IPS-18a (cell line): ENCODE measurements at regions not wholly inside any gene's neighbourhood (a gene's known extent, or its start where the extent isn't known, plus 50 kb on each side); places are given as distances from the start of the nearest gene placed in this dataset.
"Not testable (repeated sequence)": the region's sequence is repeated elsewhere in the genome, so short reads cannot be mapped to it uniquely, and the experiment has no call there.

Experiments used
- H3K27ac ChIP-seq: one replicate; pipeline ENCODE4 v1.5.1; 2013; ENCODE audit warnings: low read length
- H3K27me3 ChIP-seq: one replicate; pipeline ENCODE4 v1.6.1; 2013; ENCODE audit warnings: mild to moderate bottlenecking, low read length; ENCODE audit not compliant: control insufficient read depth, insufficient read depth
- H3K36me3 ChIP-seq: one replicate; pipeline ENCODE4 v1.6.1; 2013; ENCODE audit warnings: low read depth, low read length; ENCODE audit not compliant: control insufficient read depth
- H3K4me1 ChIP-seq: one replicate; pipeline ENCODE4 v1.6.1; 2013; ENCODE audit warnings: low read depth, low read length; ENCODE audit not compliant: control insufficient read depth
- H3K4me3 ChIP-seq: one replicate; pipeline ENCODE4 v1.5.1; 2013; ENCODE audit warnings: low read length
- H3K9ac ChIP-seq: one replicate; pipeline ENCODE4 v1.6.1; 2013; ENCODE audit warnings: mild to moderate bottlenecking, low read length, moderate library complexity
- H3K9me3 ChIP-seq: one replicate; pipeline ENCODE4 v1.6.1; 2013; ENCODE audit warnings: low read depth, low read length; ENCODE audit not compliant: control insufficient read depth

DNA sequence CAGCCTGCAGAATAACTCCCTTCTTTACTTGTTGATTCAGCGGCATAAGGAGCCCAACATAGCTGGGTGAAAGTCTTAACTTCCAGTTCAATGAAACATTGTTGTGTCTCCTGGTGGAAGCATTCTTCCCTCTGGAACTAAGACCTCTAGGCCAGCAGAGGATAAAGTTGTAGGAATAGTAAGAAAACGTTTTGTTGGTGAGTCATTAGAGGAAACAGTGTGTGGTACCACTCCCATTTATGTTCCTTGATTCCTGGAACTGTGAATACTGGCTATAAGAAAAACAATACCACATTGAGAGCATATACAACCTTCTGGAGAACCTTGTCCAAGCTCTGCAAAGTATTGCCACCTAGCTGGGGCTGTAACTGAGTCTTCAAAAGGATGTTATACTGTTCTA lies 737.4 kb upstream of the ZP4 start:
- Histone ChIP-seq H3K36me3 (no peaks in the 10 kb centered on the region), H3K4me1 (no peaks in the 10 kb centered on the region), H3K27me3 (no peaks in the 10 kb centered on the region), H3K27ac (no peak overlapping the region), H3K9ac (no peak overlapping the region), H3K4me3 (no peak overlapping the region), H3K9me3 (no peaks in the 10 kb centered on the region)

DNA sequence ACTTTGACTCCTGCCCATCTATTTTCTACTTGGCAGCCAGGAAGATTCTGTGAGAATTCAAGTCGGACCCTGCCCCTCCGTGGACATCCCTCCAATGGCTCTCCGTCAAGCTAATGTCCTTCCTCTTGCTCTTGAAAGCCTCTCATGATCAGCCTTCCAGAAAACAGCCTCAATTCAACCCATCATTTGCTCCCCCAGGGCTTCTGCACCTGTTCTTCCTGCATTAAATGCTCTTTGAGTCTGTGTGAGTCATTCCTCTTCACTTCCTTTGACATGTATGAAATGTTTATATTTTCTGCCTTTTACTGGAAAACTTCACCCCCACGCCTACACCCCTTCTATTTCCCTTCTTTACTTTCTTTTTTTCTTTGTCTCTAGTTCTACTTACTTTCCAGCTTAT lies 734.1 kb upstream of the ZP4 start:
- Histone ChIP-seq H3K27me3 (no peaks in the 10 kb centered on the region), H3K9me3 (no peaks in the 10 kb centered on the region), H3K4me1 (no peaks in the 10 kb centered on the region), H3K27ac (no peak overlapping the region), H3K9ac (no peak overlapping the region), H3K4me3 (no peak overlapping the region), H3K36me3 (no peaks in the 10 kb centered on the region)

DNA sequence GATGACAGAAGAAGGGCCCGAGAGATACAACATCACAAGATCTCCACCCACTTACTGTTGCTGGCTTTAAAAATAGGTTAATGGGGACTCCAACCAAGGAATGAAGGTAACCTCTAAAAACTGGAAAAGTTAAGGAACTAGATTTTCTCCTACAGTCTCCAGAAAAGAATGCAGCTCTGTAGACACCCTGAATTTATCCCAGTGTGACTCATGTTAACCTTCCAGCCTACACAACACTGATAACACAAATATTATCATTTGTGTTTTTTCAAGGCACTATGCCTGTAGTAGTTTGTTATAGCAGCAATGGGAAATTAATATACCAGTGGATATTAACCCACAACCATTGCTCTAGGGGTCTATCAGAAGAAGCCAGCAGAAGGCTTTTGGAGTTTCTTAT lies 730.7 kb upstream of the ZP4 start:
- Histone ChIP-seq H3K9me3 (no peaks in the 10 kb centered on the region), H3K36me3 (no peaks in the 10 kb centered on the region)

DNA sequence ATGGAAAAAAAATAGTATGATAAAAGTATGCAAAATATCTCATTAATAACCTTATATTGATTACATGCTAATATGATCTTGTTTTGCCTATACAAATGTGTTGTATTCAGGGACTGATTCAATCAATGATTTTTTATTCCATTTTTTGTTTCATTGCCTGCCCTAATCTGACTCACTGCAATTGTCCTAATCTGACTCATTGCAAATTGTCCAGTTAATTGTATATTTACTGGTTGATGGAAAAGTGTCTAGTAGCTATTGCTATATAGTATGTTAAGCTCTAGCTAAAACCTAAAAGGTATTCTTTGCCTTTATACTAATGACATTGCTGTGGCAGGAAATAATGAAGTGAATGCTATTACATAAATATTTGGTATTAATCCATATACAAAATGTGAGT lies 728.9 kb upstream of the ZP4 start:
- H3K27me3 ChIP-seq: no peaks in the 10 kb centered on the region
- no peak overlapping the region for H3K27ac ChIP-seq
- no peak overlapping the region for H3K9ac ChIP-seq
- H3K4me3 ChIP-seq: no peak overlapping the region
- H3K9me3 ChIP-seq: no peaks in the 10 kb centered on the region
- H3K36me3 ChIP-seq: no peaks in the 10 kb centered on the region
- H3K4me1 ChIP-seq: no peaks in the 10 kb centered on the region

More for the DNA sequence above, 730.7 kb upstream of the ZP4 start:
- H3K4me1 ChIP-seq: no peaks in the 10 kb centered on the region
- H3K27me3 ChIP-seq: no peaks in the 10 kb centered on the region
- no peak overlapping the region for H3K9ac ChIP-seq
- H3K4me3 ChIP-seq: no peak overlapping the region
- H3K27ac ChIP-seq: no peak overlapping the region

DNA sequence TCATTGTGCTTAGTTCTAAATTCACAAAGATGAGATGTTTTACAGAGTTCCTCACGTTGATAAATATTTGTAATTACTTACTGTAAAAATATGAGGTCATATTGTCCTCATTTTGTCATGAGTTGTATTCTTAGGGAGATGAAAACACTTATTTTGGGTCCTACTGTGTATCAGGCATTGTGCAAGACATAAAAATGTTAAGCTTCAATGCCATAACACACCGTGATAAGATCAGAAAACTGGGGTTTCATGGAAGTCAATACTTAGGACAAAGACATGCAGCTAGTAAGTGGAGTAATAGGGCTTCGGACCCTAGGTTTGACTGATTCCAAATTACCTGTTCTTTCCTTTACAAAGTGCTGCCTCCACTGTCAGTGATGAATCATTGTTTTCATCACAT lies 720.7 kb upstream of the ZP4 start:
- no peaks in the 10 kb centered on the region for H3K36me3 ChIP-seq
- H3K27ac ChIP-seq: no peak overlapping the region
- H3K9me3 ChIP-seq: no peaks in the 10 kb centered on the region
- no peaks in the 10 kb centered on the region for H3K4me1 ChIP-seq
- H3K4me3 ChIP-seq: no peak overlapping the region
- no peaks in the 10 kb centered on the region for H3K27me3 ChIP-seq
- no peak overlapping the region for H3K9ac ChIP-seq

DNA sequence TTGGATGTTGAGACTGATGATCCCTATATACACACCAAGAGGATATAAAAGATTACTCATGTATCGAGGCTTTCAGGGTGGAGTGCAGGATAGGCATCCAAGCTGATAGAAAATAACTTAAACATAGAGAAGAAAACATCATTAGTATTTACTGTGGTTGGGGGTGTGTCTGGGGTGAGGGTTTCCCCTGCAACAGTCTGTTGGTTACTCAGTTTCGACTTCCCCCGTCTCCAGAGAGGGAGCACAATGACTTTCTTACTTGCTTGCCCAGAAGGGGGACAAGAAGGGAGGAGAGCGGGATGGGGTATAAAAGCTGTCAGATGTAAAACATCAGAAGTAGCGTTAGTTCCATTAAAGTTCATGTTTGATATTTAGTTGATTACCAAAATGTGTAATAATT lies 717.4 kb upstream of the ZP4 start:
- Histone ChIP-seq H3K9me3 (no peaks in the 10 kb centered on the region), H3K27me3 (no peaks in the 10 kb centered on the region), H3K9ac (no peak overlapping the region), H3K4me3 (no peak overlapping the region), H3K36me3 (no peaks in the 10 kb centered on the region), H3K4me1 (no peaks in the 10 kb centered on the region), H3K27ac (no peak overlapping the region)

DNA sequence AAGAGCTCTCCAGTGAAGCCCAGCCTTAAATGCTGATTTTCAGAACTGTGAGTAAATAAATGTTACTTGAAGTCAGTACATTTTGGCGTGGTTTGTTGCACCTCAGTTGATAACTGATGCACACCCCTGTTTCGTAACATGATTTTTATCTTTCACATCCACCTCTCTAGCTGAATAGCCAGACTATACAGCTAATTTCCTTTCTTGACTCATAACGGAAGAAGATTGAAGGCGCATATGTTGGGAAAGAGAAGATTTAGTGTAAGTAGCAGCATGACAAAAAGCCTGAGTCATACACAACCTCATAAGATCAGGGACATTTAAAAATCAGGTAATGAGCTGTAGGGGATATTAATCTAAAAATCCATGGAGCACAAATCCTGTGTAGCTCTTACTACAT lies 716.2 kb upstream of the ZP4 start:
- H3K36me3 ChIP-seq: no peaks in the 10 kb centered on the region
- H3K9ac ChIP-seq: no peak overlapping the region
- H3K9me3 ChIP-seq: no peaks in the 10 kb centered on the region
- H3K4me1 ChIP-seq: no peaks in the 10 kb centered on the region
- no peak overlapping the region for H3K4me3 ChIP-seq
- H3K27me3 ChIP-seq: no peaks in the 10 kb centered on the region
- H3K27ac ChIP-seq: no peak overlapping the region

DNA sequence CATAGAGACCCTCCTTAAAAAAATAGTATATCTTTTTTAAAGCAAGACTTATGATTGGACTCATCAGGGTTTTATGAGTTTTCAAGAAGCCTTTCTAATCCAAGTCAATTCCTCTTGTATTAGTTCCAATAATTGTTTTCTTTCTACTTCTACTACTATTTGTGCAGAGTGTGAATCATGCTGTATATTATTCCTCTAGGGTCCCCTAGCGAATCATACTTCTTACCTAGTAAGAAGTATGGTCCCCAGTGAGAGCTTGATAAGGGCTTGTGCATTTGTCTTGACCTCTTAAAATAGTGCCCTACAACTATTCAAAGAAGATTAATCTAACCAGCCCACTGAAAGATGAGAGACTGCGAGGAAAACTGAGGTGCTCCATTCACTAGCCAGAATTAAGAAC lies 715.7 kb upstream of the ZP4 start:
- Histone ChIP-seq H3K4me1 (no peaks in the 10 kb centered on the region), H3K4me3 (no peak overlapping the region), H3K9me3 (no peaks in the 10 kb centered on the region), H3K27me3 (no peaks in the 10 kb centered on the region), H3K27ac (no peak overlapping the region), H3K9ac (no peak overlapping the region), H3K36me3 (no peaks in the 10 kb centered on the region)

DNA sequence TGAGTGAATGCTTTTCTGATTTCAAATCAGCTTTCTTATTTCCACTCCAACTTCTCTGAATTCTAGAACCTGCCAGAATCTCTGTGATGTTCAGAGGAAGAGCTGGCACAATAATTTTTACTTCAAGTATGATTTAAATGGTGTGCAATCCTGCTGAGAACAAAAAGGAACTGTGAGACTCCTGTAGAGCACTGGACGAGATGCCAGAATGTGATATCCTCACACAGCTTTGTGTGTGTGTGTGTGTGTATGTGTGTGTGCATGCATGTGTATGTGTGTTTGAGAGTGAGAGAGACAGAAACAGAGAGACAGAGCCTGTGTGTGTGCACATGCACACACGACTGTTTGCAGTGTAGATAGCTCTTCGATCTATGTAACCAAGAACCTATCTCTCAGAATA lies 713.6 kb upstream of the ZP4 start:
- Histone ChIP-seq H3K9me3 (no peaks in the 10 kb centered on the region), H3K9ac (no peak overlapping the region), H3K4me1 (no peaks in the 10 kb centered on the region), H3K36me3 (no peaks in the 10 kb centered on the region), H3K27ac (no peak overlapping the region), H3K27me3 (no peaks in the 10 kb centered on the region), H3K4me3 (no peak overlapping the region)

DNA sequence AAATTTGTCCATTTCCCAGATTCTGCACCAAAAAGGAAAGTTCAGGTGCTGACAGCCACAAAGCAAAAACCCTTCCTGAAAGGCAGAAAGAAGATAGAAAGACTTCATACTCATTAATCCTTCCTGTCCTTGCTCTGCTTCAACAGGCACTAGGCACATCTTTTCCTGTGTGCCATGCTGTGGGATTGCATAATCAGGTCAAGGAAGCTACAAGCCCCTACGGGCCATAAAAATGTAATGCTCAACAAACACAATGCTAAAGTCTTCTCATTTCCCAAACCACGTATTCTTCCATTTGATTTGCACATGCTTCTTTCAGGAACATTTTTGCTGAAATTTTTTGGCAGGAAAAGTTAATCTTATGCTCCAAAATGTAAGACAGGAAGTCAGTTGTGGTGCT lies 710.9 kb upstream of the ZP4 start:
- not testable (repeated sequence) for H3K27me3 ChIP-seq, H3K36me3 ChIP-seq, H3K9ac ChIP-seq, H3K4me1 ChIP-seq, H3K4me3 ChIP-seq, H3K27ac ChIP-seq, H3K9me3 ChIP-seq

DNA sequence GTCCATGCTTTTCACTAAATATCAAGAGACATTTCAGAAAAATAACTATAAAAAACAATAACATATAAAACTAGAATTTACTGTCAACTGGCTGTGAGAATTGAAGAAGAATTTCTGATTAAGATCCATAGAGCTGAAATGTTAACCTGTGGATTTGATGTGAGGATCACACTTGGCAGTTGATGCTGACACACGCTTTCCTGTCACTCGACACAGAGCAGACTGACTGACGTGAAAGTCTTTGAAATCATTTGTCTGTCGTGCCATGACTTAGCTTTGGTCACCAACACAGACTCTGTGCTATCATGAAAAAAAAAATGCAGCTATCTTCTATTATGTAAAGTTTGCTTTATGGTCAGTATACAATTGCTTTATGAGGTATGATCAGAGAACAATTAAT lies 706.0 kb upstream of the ZP4 start:
- Histone ChIP-seq H3K9me3 (no peaks in the 10 kb centered on the region), H3K4me1 (no peaks in the 10 kb centered on the region), H3K4me3 (no peak overlapping the region), H3K9ac (no peak overlapping the region), H3K27ac (no peak overlapping the region), H3K27me3 (no peaks in the 10 kb centered on the region), H3K36me3 (no peaks in the 10 kb centered on the region)

DNA sequence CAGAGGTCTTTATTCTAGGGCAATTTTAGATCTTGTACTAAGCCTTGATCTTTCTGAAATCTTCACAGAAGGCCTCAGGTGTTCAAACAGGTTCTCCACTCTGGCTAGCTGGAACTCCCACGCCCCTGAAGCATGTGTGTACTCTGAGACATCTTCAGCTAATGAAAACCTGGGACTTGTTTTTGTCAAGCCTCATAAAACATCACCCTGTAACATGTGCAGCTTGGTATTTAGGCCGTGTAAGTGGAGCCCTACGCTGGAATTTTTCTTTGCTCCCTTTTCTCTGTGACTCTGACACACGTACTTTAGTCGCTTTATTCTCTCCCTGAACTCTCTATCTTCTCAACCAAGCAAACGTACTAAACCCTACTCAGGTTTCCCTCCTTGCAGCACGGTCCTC lies 701.9 kb upstream of the ZP4 start:
- Histone ChIP-seq H3K36me3 (no peaks in the 10 kb centered on the region), H3K4me3 (no peak overlapping the region), H3K27ac (no peak overlapping the region), H3K27me3 (no peaks in the 10 kb centered on the region), H3K9ac (no peak overlapping the region), H3K9me3 (no peaks in the 10 kb centered on the region), H3K4me1 (no peaks in the 10 kb centered on the region)
